Endothelial cell of umbilical vein (primary cell): ENCODE measurements at regions not wholly inside any gene's neighbourhood (a gene's known extent, or its start where the extent isn't known, plus 50 kb on each side); places are given as distances from the start of the nearest gene placed in this dataset.

Experiments
- BruUV-seq: library from RNA; stranded (reverse); fragments of 400-500 nt; replicated peaks from 2 replicates; lab custom pipeline; 2021; lab: Mats Ljungman, UMichigan
- CTCF ChIA-PET: fragments of 300-600, 350-600 bp; sonication (Branson Sonifier 250); formaldehyde crosslinking; loops from one replicate; lab custom pipeline; 2021; ENCODE audit warnings: antibody characterized with exemption, inconsistent platforms; lab: Charles Lee
- POLR2A ChIA-PET: fragments of 300-600, 350-600 bp; sonication (Branson Sonifier 250); formaldehyde crosslinking; loops from one replicate; lab custom pipeline; 2021; ENCODE audit warnings: antibody characterized with exemption, inconsistent platforms; lab: Charles Lee
- DNase-seq: peaks from one replicate; pipeline ENCODE4 v3.0.0-alpha.2; 2011; ENCODE audit warnings: low read depth, low spot score
- FAIRE-seq: peaks from 2 replicates; lab custom pipeline; 2011; peaks lifted over from hg19 to GRCh38; lab: Jason Lieb, UNC
- H2AFZ ChIP-seq: 2 replicates; pipeline ENCODE4 v1.6.0; 2012; ENCODE audit warnings: low read depth, low read length, control low read depth, inconsistent platforms
- H3K27ac ChIP-seq: 2 replicates; pipeline ENCODE4 v1.5.1; 2011; ENCODE audit warnings: low read depth, mild to moderate bottlenecking, control low read depth, low read length, moderate library complexity; ENCODE audit not compliant: insufficient read depth
- H3K27me3 ChIP-seq, 2 experiments: 2 replicates each; pipeline versions ENCODE4 v1.6.0 to v1.6.1; 2011; ENCODE audit warnings: low read length in 2 of 2, mixed read lengths in 1 of 2; ENCODE audit not compliant: control insufficient read depth in 2 of 2, insufficient read depth in 2 of 2
- H3K36me3 ChIP-seq, 2 experiments: 2 replicates in 1 of 2; 3 replicates in 1 of 2; pipeline ENCODE4 v1.5.1; 2011; ENCODE audit warnings: low read length in 2 of 2, mild to moderate bottlenecking in 1 of 2, moderate library complexity in 1 of 2; ENCODE audit not compliant: control insufficient read depth in 2 of 2, insufficient read depth in 2 of 2; ENCODE audit errors: extremely low read depth in 1 of 2
- H3K4me1 ChIP-seq: 3 replicates; pipeline ENCODE4 v1.5.1; 2011; ENCODE audit warnings: mild to moderate bottlenecking, low read length; ENCODE audit not compliant: control insufficient read depth, insufficient read depth; ENCODE audit errors: extremely low read depth
- H3K4me2 ChIP-seq: 2 replicates; pipeline ENCODE4 v1.6.1; 2011; ENCODE audit warnings: low read length, control low read depth, mixed read lengths; ENCODE audit not compliant: insufficient read depth
- H3K4me3 ChIP-seq, 3 experiments: fragments of 200-600 bp in 1 of 3; sonication (generic), shearing (Covaris generic) in 1 of 3; replicated peaks in 1 of 3; 2 replicates each; pipeline ENCODE4 v1.5.1; 2011 to 2016; ENCODE audit warnings: control low read depth in 3 of 3, low read length in 3 of 3, mild to moderate bottlenecking in 2 of 3, inconsistent platforms in 1 of 3, low read depth in 1 of 3, moderate library complexity in 1 of 3; ENCODE audit not compliant: insufficient read depth in 1 of 3
- H3K79me2 ChIP-seq: 2 replicates; pipeline ENCODE4 v1.6.0; 2012; ENCODE audit warnings: low read length, inconsistent platforms; ENCODE audit not compliant: control insufficient read depth, insufficient read depth
- H3K9ac ChIP-seq: replicated peaks from 2 replicates; pipeline ENCODE3; 2011; ENCODE audit warnings: low read length, control low read depth; ENCODE audit not compliant: insufficient read depth; ENCODE audit errors: extremely low read depth
- H3K9me1 ChIP-seq: replicated peaks from 3 replicates; pipeline ENCODE4 v1.6.0; 2011; ENCODE audit warnings: mild to moderate bottlenecking, low read length; ENCODE audit not compliant: control insufficient read depth, insufficient read depth; ENCODE audit errors: extremely low read depth
- H3K9me3 ChIP-seq: replicated peaks from 2 replicates; pipeline ENCODE4 v1.5.1; 2012; ENCODE audit warnings: low read length, inconsistent platforms; ENCODE audit not compliant: control insufficient read depth, insufficient read depth
- H4K20me1 ChIP-seq: replicated peaks from 2 replicates; pipeline ENCODE3; 2011; ENCODE audit warnings: mild to moderate bottlenecking, low read length; ENCODE audit not compliant: control insufficient read depth, insufficient read depth; ENCODE audit errors: extremely low read depth
- CTCF ChIP-seq, 2 donors: IDR thresholded peaks; 1 replicate in 1 of 2; 2 replicates in 1 of 2; pipeline ENCODE4 v1.5.1; 2011; ENCODE audit warnings: low read length in 2 of 2, mild to moderate bottlenecking in 2 of 2, moderate library complexity in 2 of 2, control low read depth in 1 of 2, inconsistent platforms in 1 of 2, low read depth in 1 of 2; ENCODE audit not compliant: insufficient read depth in 1 of 2; ENCODE audit errors: extremely low read depth in 1 of 2
- EZH2 ChIP-seq: IDR thresholded peaks from 2 replicates; pipeline ENCODE4 v1.6.1; 2012; ENCODE audit warnings: borderline replicate concordance, low read depth, mild to moderate bottlenecking, moderate library complexity, low read length, inconsistent platforms; ENCODE audit not compliant: severe bottlenecking
- FOS ChIP-seq: IDR thresholded peaks from 2 replicates; pipeline ENCODE4 v1.6.1; 2011; ENCODE audit warnings: mild to moderate bottlenecking, low read length, moderate library complexity, borderline replicate concordance; ENCODE audit not compliant: insufficient read depth
- GATA2 ChIP-seq: IDR thresholded peaks from 2 replicates; pipeline ENCODE4 v1.7.0; 2011; ENCODE audit warnings: low read depth, mild to moderate bottlenecking, moderate library complexity, mixed read lengths, low read length; ENCODE audit not compliant: insufficient read length, insufficient read depth
- MYC ChIP-seq: IDR thresholded peaks from one replicate; pipeline ENCODE4 v1.6.1; 2011; ENCODE audit warnings: mild to moderate bottlenecking, low read depth, low read length
- POLR2A ChIP-seq: IDR thresholded peaks from 2 replicates; pipeline ENCODE4 v1.6.1; 2012; ENCODE audit warnings: low read depth, mild to moderate bottlenecking, control low read depth, low read length
- dilution Hi-C: fragments of 300-500 bp; cut with MboI; formaldehyde crosslinking; loops from one replicate; pipeline ENCODE4 v1.15.0; 2019; ENCODE audit warnings: low sequenced_read_pairs; ENCODE audit not compliant: extremely low pct_ligation_motif_present
- intact Hi-C: fragments of 100-400 bp; cut with micrococcal nuclease; formaldehyde crosslinking; loops from one replicate; pipeline ENCODE4 v1.10.0; 2022

- FAIRE-seq (no peak), DNase-seq (no peak)
These were observed 130.7 kb downstream of the SNX19 start for GRCh38 chr11:130785380-130786116.

DNA sequence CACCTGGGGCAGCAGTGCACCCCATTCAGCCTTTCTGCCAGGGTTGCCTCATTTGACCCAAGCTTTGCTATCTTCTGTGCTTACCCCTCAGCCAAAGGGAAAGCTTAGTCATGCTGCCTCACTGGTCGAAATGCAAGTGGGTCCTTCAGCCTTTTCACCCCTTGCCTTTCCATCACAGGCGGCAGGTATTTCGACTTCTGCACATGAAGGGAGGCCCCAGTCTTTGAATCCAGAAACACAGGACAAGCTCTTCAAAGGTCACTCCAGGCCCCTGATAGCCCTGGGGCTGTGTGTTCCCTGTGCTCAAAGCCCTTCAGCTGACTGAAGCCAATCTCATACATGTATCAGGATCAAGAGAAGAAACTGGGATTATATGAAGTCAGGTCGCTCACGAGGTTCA, 129.7 kb downstream of the SNX19 start:
- Histone ChIP-seq H3K27me3 (no peaks in the 10 kb centered on the region), H3K36me3 (no peaks in the 10 kb centered on the region), H3K9ac (no peak overlapping the region), H3K4me3 (no peak overlapping the region), H3K9me1 (no peaks in the 10 kb centered on the region), H2AFZ (no peak overlapping the region), H3K9me3 (no peaks in the 10 kb centered on the region), H3K79me2 (no peaks in the 10 kb centered on the region), H3K4me2 (no peak overlapping the region), H3K27ac (no peak overlapping the region), H3K4me1 (peaks cover 26% of the 10 kb centered on the region), H4K20me1 (no peaks in the 10 kb centered on the region)
- POLR2A ChIA-PET, result no interaction called here
- intact Hi-C loops, result loop anchor here (2.0 kb wide), 1 partner anchor 472 kb away; the partner anchor contains the start of gene ZBTB44
- no TSS peak for BruUV-seq
- FAIRE-seq (no peak), DNase-seq (no peak)
- CTCF ChIA-PET, result no interaction called here
- TF ChIP-seq MYC, result no peak
- no peak for TF ChIP-seq CTCF (IDR thresholded peaks at IDR 0.05; ENCODE audit: extremely low read depth in 1 of 2, insufficient read depth in 1 of 2, low read depth in 1 of 2, low read length in 2 of 2)
- TF ChIP-seq POLR2A, result no peak
- dilution Hi-C loops, result no loop called here

More at GRCh38 chr11:130785380-130786116, 130.7 kb downstream of the SNX19 start:
- Histone ChIP-seq H3K27me3 (no peaks in the 10 kb centered on the region), H3K79me2 (no peaks in the 10 kb centered on the region), H3K4me3 (no peak overlapping the region), H4K20me1 (no peaks in the 10 kb centered on the region), H2AFZ (no peak overlapping the region), H3K36me3 (no peaks in the 10 kb centered on the region), H3K9ac (no peak overlapping the region), H3K9me3 (no peaks in the 10 kb centered on the region), H3K9me1 (no peaks in the 10 kb centered on the region), H3K4me1 (peaks cover 26% of the 10 kb centered on the region), H3K27ac (no peak overlapping the region), H3K4me2 (no peak overlapping the region)
- no peak for TF ChIP-seq MYC
- no peak for TF ChIP-seq FOS
- TF ChIP-seq GATA2, result no peak
- TF ChIP-seq POLR2A, result no peak
- no peak for TF ChIP-seq EZH2
- intact Hi-C loops (loop anchor here (2.0 kb wide), 1 partner anchor 471 kb away; the partner anchor contains the start of gene ZBTB44), dilution Hi-C loops (no loop called here)
- POLR2A ChIA-PET, result no interaction called here
- no TSS peak for BruUV-seq
- CTCF ChIA-PET, result no interaction called here
